Hepatocyte (in vitro differentiated cells): ENCODE measurements at regions not wholly inside any gene's neighbourhood (a gene's known extent, or its start where the extent isn't known, plus 50 kb on each side); places are given as distances from the start of the nearest gene placed in this dataset.

Experiments used
- EZH2 ChIP-seq: fragments of 200-600 bp; sonication (generic); IDR thresholded peaks from 2 replicates; pipeline ENCODE4 v1.6.1; 2016; ENCODE audit warnings: antibody characterized with exemption, mild to moderate bottlenecking, borderline replicate concordance
- TF ChIP-seq, protein P1 (sequence below): fragments of 200-600 bp; sonication (generic); IDR thresholded peaks from 2 replicates; pipeline ENCODE4 v1.5.1; 2016; ENCODE audit warnings: antibody characterized with exemption, mild to moderate bottlenecking; ENCODE audit not compliant: poor library complexity

DNA sequence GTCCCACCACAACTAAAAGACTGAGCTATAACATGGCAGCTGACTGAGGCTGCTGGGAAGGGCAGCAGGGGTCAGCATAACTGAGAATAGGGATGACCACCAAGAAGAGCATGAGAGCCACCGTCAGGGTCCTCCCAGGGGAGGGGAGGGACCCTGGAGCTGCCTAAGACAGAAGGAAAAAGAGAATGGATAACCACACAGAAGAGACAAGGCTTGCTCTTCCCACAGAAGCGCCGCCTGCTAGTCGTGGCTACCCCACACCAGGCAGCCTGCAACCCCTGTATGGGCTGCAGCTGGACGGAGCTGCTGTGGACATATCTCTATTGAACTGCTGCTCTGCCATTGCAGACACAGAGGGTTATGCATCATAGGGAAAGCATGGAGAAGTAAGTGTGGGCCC lies 132.0 kb upstream of the CHD6 start:
- TF ChIP-seq, protein P1, sequence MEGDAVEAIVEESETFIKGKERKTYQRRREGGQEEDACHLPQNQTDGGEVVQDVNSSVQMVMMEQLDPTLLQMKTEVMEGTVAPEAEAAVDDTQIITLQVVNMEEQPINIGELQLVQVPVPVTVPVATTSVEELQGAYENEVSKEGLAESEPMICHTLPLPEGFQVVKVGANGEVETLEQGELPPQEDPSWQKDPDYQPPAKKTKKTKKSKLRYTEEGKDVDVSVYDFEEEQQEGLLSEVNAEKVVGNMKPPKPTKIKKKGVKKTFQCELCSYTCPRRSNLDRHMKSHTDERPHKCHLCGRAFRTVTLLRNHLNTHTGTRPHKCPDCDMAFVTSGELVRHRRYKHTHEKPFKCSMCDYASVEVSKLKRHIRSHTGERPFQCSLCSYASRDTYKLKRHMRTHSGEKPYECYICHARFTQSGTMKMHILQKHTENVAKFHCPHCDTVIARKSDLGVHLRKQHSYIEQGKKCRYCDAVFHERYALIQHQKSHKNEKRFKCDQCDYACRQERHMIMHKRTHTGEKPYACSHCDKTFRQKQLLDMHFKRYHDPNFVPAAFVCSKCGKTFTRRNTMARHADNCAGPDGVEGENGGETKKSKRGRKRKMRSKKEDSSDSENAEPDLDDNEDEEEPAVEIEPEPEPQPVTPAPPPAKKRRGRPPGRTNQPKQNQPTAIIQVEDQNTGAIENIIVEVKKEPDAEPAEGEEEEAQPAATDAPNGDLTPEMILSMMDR: no peak
- TF ChIP-seq EZH2: no peak
